Mesothelial cell of epicardium (in vitro differentiated cells): ENCODE measurements at regions not wholly inside any gene's neighbourhood (a gene's known extent, or its start where the extent isn't known, plus 50 kb on each side); places are given as distances from the start of the nearest gene placed in this dataset.

Source experiments
- DNase-seq, 2 experiments: peaks; one replicate each; pipeline ENCODE4 v3.0.0; 2021; ENCODE audit warnings: low spot score in 2 of 2; ENCODE audit not compliant: unreplicated experiment in 2 of 2
- H3K27ac Mint-ChIP-seq: 2 replicates; pipeline ENCODE4 v1.8.0; 2021; ENCODE audit warnings: mixed read lengths
- H3K27me3 Mint-ChIP-seq: 2 replicates; pipeline ENCODE4 v1.8.0; 2021; ENCODE audit warnings: low read depth, mixed read lengths
- H3K36me3 Mint-ChIP-seq: 2 replicates; pipeline ENCODE4 v1.8.0; 2021; ENCODE audit warnings: mixed read lengths
- H3K4me1 Mint-ChIP-seq: 2 replicates; pipeline ENCODE4 v1.8.0; 2021; ENCODE audit warnings: mixed read lengths
- H3K4me3 Mint-ChIP-seq: 2 replicates; pipeline ENCODE4 v1.8.0; 2021; ENCODE audit warnings: mild to moderate bottlenecking, moderate library complexity, mixed read lengths
- H3K9me3 Mint-ChIP-seq: 2 replicates; pipeline ENCODE4 v1.8.0; 2021; ENCODE audit warnings: mixed read lengths
- TF ChIP-seq, protein P1 (sequence below): fragments of 200-600 bp; sonication (generic); IDR thresholded peaks from one replicate; pipeline ENCODE4 v1.5.0; 2021; ENCODE audit warnings: antibody characterized with exemption; ENCODE audit not compliant: unreplicated experiment

DNA sequence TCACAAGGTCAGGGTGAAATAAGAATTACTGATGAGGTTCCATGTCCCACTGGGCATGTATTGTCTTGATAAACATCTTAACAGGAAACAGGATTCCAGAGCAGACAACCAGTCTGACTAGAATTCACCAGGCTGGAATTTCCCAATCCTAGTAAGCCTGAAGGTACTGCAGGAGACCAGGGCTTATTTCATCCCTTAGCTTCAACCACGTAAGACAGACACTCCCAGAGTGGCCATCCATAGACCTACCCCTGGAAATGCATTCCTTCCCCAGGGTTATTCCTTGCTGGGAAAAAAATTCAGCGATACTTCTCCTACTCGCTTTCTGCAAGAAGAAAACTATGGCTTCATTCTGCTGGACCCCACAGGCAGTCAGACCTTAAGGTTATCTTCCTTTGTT lies 785.4 kb downstream of the NR2F1-AS1 start:
- peaks cover 50% of the 10 kb centered on the region for H3K9me3 Mint-ChIP-seq
- peaks cover 7% of the 10 kb centered on the region for H3K4me1 Mint-ChIP-seq
- H3K36me3 Mint-ChIP-seq, result peaks cover 12% of the 10 kb centered on the region
- no peaks in the 10 kb centered on the region for H3K27me3 Mint-ChIP-seq
- H3K4me3 Mint-ChIP-seq, result no peak overlapping the region
- TF ChIP-seq, protein P1, sequence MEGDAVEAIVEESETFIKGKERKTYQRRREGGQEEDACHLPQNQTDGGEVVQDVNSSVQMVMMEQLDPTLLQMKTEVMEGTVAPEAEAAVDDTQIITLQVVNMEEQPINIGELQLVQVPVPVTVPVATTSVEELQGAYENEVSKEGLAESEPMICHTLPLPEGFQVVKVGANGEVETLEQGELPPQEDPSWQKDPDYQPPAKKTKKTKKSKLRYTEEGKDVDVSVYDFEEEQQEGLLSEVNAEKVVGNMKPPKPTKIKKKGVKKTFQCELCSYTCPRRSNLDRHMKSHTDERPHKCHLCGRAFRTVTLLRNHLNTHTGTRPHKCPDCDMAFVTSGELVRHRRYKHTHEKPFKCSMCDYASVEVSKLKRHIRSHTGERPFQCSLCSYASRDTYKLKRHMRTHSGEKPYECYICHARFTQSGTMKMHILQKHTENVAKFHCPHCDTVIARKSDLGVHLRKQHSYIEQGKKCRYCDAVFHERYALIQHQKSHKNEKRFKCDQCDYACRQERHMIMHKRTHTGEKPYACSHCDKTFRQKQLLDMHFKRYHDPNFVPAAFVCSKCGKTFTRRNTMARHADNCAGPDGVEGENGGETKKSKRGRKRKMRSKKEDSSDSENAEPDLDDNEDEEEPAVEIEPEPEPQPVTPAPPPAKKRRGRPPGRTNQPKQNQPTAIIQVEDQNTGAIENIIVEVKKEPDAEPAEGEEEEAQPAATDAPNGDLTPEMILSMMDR, result no peak
- H3K27ac Mint-ChIP-seq, result no peak overlapping the region
- DNase-seq, result no peak

DNA sequence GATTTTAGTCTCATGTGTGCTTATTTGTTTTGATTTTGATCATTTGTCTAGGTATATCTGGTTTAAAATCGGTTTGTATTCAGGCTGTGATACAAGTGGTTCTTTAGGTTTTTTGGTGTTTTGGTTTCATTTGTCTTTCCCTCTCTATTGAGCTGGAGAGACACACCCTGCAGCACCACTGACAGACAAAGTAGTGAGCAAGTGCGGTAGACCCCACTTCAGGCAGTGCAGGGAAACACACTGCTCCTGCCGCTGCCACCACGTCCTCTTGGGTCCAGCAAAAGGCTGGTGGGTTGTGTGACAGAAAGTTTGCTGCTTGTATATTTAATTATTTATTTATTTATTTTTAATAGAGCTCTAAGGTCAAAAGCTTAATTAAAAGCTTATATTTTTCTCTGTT lies 801.0 kb downstream of the NR2F1-AS1 start:
- H3K36me3 Mint-ChIP-seq, result no peaks in the 10 kb centered on the region
- no peak for DNase-seq
- H3K9me3 Mint-ChIP-seq, result peaks cover 6% of the 10 kb centered on the region
- H3K27ac Mint-ChIP-seq, result no peak overlapping the region
- TF ChIP-seq, protein P1, result no peak
- H3K4me3 Mint-ChIP-seq, result no peak overlapping the region
- H3K27me3 Mint-ChIP-seq, result no peaks in the 10 kb centered on the region
- peaks cover 17% of the 10 kb centered on the region for H3K4me1 Mint-ChIP-seq

DNA sequence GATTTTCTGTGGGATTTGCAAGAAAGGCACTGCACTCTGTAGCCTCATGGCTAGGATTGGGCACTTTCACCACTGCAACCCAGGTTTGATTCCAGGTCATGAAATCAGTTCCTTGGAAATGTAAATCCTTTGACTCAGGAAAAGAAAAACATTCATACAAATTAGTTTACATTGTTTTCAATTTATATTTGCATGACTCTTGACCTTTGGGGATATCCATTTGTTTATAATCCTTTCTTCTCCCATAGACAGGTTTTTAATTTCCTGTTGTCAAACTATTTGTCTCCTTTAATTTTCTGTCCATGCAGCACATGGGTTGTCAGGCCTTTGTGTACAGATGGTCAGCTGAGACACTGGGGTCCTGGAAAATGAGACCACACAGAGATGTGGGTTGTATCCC lies 801.5 kb downstream of the NR2F1-AS1 start:
- Mint-ChIP-seq H3K27me3 (no peaks in the 10 kb centered on the region), H3K36me3 (no peaks in the 10 kb centered on the region), H3K9me3 (peaks cover 3% of the 10 kb centered on the region), H3K4me1 (peaks cover 20% of the 10 kb centered on the region), H3K4me3 (no peak overlapping the region), H3K27ac (no peak overlapping the region)
- DNase-seq, result no peak
- TF ChIP-seq, protein P1, result no peak

DNA sequence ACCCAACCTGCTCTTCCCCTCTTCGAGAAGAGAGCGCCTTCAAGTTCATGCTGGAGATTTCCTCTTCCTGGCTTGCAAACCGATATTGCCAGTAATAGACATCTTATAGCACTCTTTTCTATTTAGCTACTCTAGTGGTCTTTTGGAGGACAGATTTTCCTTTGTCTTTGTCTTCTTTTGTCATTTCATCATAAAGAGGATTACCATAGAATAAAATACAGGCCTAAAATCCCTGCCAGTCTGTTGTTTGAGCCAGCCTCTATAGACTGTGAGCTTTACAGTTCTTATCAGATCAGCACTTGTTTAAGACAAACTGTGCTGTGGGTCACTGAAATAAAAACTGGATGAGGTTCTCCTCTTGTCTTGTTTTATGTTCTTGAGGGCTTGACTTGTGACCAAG lies 802.8 kb downstream of the NR2F1-AS1 start:
- no peak for DNase-seq

DNA sequence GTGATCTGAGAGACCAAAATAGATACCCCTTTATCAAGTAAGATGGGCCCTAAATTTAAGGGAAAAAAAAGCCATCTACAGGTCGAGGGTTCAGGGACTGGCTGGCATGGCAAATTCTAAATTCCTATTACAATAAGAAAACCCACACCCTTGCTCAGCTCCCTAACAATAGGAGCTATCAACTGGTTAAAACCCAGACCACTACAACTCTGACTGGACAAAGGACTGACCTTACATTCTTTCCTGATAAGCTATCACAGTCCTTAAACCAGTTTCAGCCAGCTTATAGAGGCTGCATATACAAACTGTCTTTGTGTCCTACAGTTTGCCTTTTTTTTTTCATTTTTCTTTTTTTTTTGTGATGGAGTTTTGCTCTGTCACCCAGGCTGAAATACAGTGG lies 803.6 kb downstream of the NR2F1-AS1 start:
- Mint-ChIP-seq H3K9me3 (no peaks in the 10 kb centered on the region), H3K4me3 (no peak overlapping the region), H3K36me3 (no peaks in the 10 kb centered on the region), H3K27me3 (no peaks in the 10 kb centered on the region), H3K4me1 (peaks cover 20% of the 10 kb centered on the region), H3K27ac (no peak overlapping the region)
- TF ChIP-seq, protein P1, result no peak
- no peak for DNase-seq

More for the DNA sequence above, 802.8 kb downstream of the NR2F1-AS1 start:
- H3K4me3 Mint-ChIP-seq, result no peak overlapping the region
- no peaks in the 10 kb centered on the region for H3K27me3 Mint-ChIP-seq
- H3K27ac Mint-ChIP-seq, result no peak overlapping the region
- H3K9me3 Mint-ChIP-seq, result no peaks in the 10 kb centered on the region
- no peaks in the 10 kb centered on the region for H3K36me3 Mint-ChIP-seq
- TF ChIP-seq, protein P1, result no peak
- H3K4me1 Mint-ChIP-seq, result peaks cover 20% of the 10 kb centered on the region
